Neural cell (in vitro differentiated cells): ENCODE measurements at regions not wholly inside any gene's neighbourhood (a gene's known extent, or its start where the extent isn't known, plus 50 kb on each side); places are given as distances from the start of the nearest gene placed in this dataset.

Experiments
- H2AFZ ChIP-seq: fragments of 200-600, 300-800 bp; sonication (generic), shearing (Covaris generic); 2 replicates; pipeline ENCODE4 v1.6.0; 2014; ENCODE audit warnings: low read depth, mild to moderate bottlenecking, antibody characterized with exemption, low read length, moderate library complexity
- H3F3A ChIP-seq: fragments of 200-600 bp; shearing (Covaris generic); 2 replicates; pipeline ENCODE4 v1.6.1; 2016; ENCODE audit warnings: mild to moderate bottlenecking, moderate library complexity, mixed read lengths, antibody characterized with exemption, low read length; ENCODE audit not compliant: insufficient read depth, poor library complexity, severe bottlenecking
- H3K27ac ChIP-seq: fragments of 200-600, 300-800 bp; sonication (generic), shearing (Covaris generic); 2 replicates; pipeline ENCODE4 v1.5.1; 2014; ENCODE audit warnings: mild to moderate bottlenecking, low read length, moderate library complexity
- H3K27me3 ChIP-seq: fragments of 300-800, 200-600 bp; sonication (generic), shearing (Covaris generic); 2 replicates; pipeline ENCODE4 v1.6.0; 2014; ENCODE audit warnings: mild to moderate bottlenecking, low read depth, low read length, moderate library complexity; ENCODE audit not compliant: insufficient read depth
- H3K36me3 ChIP-seq: fragments of 300-800, 200-600 bp; sonication (generic), shearing (Covaris generic); 2 replicates; pipeline ENCODE4 v1.5.1; 2014; ENCODE audit warnings: mild to moderate bottlenecking, antibody characterized with exemption, low read length, moderate library complexity; ENCODE audit not compliant: insufficient read depth
- H3K4me2 ChIP-seq: fragments of 300-800, 200-600 bp; sonication (generic), shearing (Covaris generic); 2 replicates; pipeline ENCODE4 v1.6.0; 2014; ENCODE audit warnings: mild to moderate bottlenecking, low read length
- H3K4me3 ChIP-seq: fragments of 300-800, 200-600 bp; sonication (generic), shearing (Covaris generic); 2 replicates; pipeline ENCODE4 v1.5.1; 2014; ENCODE audit warnings: mild to moderate bottlenecking, low read length, moderate library complexity
- H3K79me2 ChIP-seq: fragments of 200-600 bp; shearing (Covaris generic); replicated peaks from 2 replicates; pipeline ENCODE4 v1.6.0; 2014; ENCODE audit warnings: mild to moderate bottlenecking, low read length, moderate library complexity; ENCODE audit not compliant: insufficient read depth
- H3K9ac ChIP-seq: fragments of 300-800, 200-600 bp; sonication (generic), shearing (Covaris generic); 2 replicates; pipeline ENCODE4 v1.6.1; 2016; ENCODE audit warnings: mild to moderate bottlenecking, low read length, mixed read lengths
- H3K9me2 ChIP-seq: fragments of 200-600 bp; shearing (Covaris generic); 2 replicates; pipeline ENCODE4 v1.6.1; 2016; ENCODE audit warnings: mild to moderate bottlenecking, low read length, mixed read lengths; ENCODE audit not compliant: insufficient read depth
- H3K9me3 ChIP-seq: fragments of 200-600, 300-800 bp; sonication (generic), shearing (Covaris generic); 2 replicates; pipeline ENCODE4 v1.6.1; 2016; ENCODE audit warnings: mild to moderate bottlenecking, mixed run types, low read length, moderate library complexity, mixed read lengths
- H4K20me1 ChIP-seq: fragments of 200-600 bp; shearing (Covaris generic); 2 replicates; pipeline ENCODE4 v1.6.1; 2016; ENCODE audit warnings: mild to moderate bottlenecking, mixed run types; ENCODE audit not compliant: insufficient read depth
- CTCF ChIP-seq: fragments of 450-650 bp; IDR thresholded peaks from 2 replicates; pipeline ENCODE4 v1.5.1; 2014; ENCODE audit warnings: antibody characterized with exemption, mild to moderate bottlenecking, moderate library complexity; ENCODE audit not compliant: poor library complexity, severe bottlenecking
- EP300 ChIP-seq: fragments of 450-650 bp; conservative IDR thresholded peaks from 2 replicates; pipeline ENCODE4 v1.6.1; 2014; ENCODE audit warnings: antibody characterized with exemption, mild to moderate bottlenecking, moderate library complexity; ENCODE audit not compliant: poor library complexity, severe bottlenecking
- EZH2 ChIP-seq: fragments of 200-600, 300-800 bp; shearing (Covaris generic), sonication (generic); IDR thresholded peaks from 2 replicates; pipeline ENCODE4 v1.6.1; 2014; ENCODE audit warnings: antibody characterized with exemption, low read length, borderline replicate concordance, mild to moderate bottlenecking; ENCODE audit not compliant: insufficient read depth, poor library complexity, severe bottlenecking
- MXI1 ChIP-seq: fragments of 450-650 bp; conservative IDR thresholded peaks from 2 replicates; pipeline ENCODE4 v1.6.1; 2014; ENCODE audit warnings: antibody characterized with exemption, mild to moderate bottlenecking; ENCODE audit not compliant: poor library complexity, severe bottlenecking
- POLR2AphosphoS5 ChIP-seq: IDR thresholded peaks from 2 replicates; pipeline ENCODE4 v1.6.1; 2012
- RAD21 ChIP-seq: fragments of 450-650 bp; conservative IDR thresholded peaks from 2 replicates; pipeline ENCODE4 v1.6.1; 2014; ENCODE audit warnings: antibody characterized with exemption, mild to moderate bottlenecking, moderate library complexity
- REST ChIP-seq: IDR thresholded peaks from 2 replicates; pipeline ENCODE4 v1.6.1; 2012; ENCODE audit warnings: borderline replicate concordance
- SMC3 ChIP-seq: fragments of 450-650 bp; conservative IDR thresholded peaks from 2 replicates; pipeline ENCODE4 v1.6.1; 2014; ENCODE audit warnings: antibody characterized with exemption, mild to moderate bottlenecking, moderate library complexity; ENCODE audit not compliant: poor library complexity
- TAF1 ChIP-seq: IDR thresholded peaks from 2 replicates; pipeline ENCODE4 v1.6.1; 2012; ENCODE audit warnings: low read depth

GRCh38 chr2:147288131-147288530 lies 556.7 kb upstream of the ACVR2A start:
- H3K4me2 ChIP-seq, result no peak overlapping the region
- TF ChIP-seq EP300 (no peak), TAF1 (no peak), EZH2 (no peak), REST (no peak), POLR2AphosphoS5 (no peak), RAD21 (no peak), CTCF (no peak), SMC3 (no peak), MXI1 (no peak)
- no peaks in the 10 kb centered on the region for H3K36me3 ChIP-seq
- H4K20me1 ChIP-seq, result no peaks in the 10 kb centered on the region
- no peaks in the 10 kb centered on the region for H3K9me2 ChIP-seq
- H3F3A ChIP-seq, result no peaks in the 10 kb centered on the region
- H3K9ac ChIP-seq, result no peak overlapping the region
- H3K27ac ChIP-seq, result no peak overlapping the region
- no peak overlapping the region for H3K4me3 ChIP-seq
- H3K79me2 ChIP-seq, result no peaks in the 10 kb centered on the region
- no peaks in the 10 kb centered on the region for H3K9me3 ChIP-seq
- H2AFZ ChIP-seq, result no peak overlapping the region
- no peaks in the 10 kb centered on the region for H3K27me3 ChIP-seq

GRCh38 chr2:147275943-147276342 lies 568.9 kb upstream of the ACVR2A start:
- Histone ChIP-seq H3K27ac (no peak overlapping the region), H3K9ac (no peak overlapping the region), H3K27me3 (no peaks in the 10 kb centered on the region), H3K4me2 (no peak overlapping the region), H4K20me1 (no peaks in the 10 kb centered on the region), H3K4me3 (no peak overlapping the region), H3K79me2 (no peaks in the 10 kb centered on the region), H3F3A (no peaks in the 10 kb centered on the region), H3K36me3 (no peaks in the 10 kb centered on the region), H2AFZ (no peak overlapping the region), H3K9me2 (no peaks in the 10 kb centered on the region), H3K9me3 (no peaks in the 10 kb centered on the region)
- TF ChIP-seq REST, result no peak
- no peak for TF ChIP-seq TAF1
- TF ChIP-seq MXI1, result no peak
- TF ChIP-seq RAD21, result no peak
- TF ChIP-seq CTCF, result no peak
- no peak for TF ChIP-seq EP300
- TF ChIP-seq POLR2AphosphoS5, result no peak
- no peak for TF ChIP-seq EZH2
- no peak for TF ChIP-seq SMC3
